HCT116 (cell line): ENCODE measurements at regions not wholly inside any gene's neighbourhood (a gene's known extent, or its start where the extent isn't known, plus 50 kb on each side); places are given as distances from the start of the nearest gene placed in this dataset.

Experiments
- CEBPB ChIP-seq: IDR thresholded peaks from 2 replicates; pipeline ENCODE4 v1.6.1; 2012; ENCODE audit warnings: low read depth
- EGR1 ChIP-seq: IDR thresholded peaks from 2 replicates; pipeline ENCODE4 v1.6.1; 2012; ENCODE audit warnings: low read depth
- POLR2A ChIP-seq: IDR thresholded peaks from 2 replicates; pipeline ENCODE4 v1.7.0; 2011; ENCODE audit warnings: borderline replicate concordance; ENCODE audit not compliant: insufficient read depth, insufficient read length; ENCODE audit errors: extremely low read depth
- POLR2AphosphoS5 ChIP-seq: IDR thresholded peaks from 2 replicates; pipeline ENCODE4 v1.6.1; 2011; ENCODE audit warnings: mild to moderate bottlenecking, low read depth, low read length, moderate library complexity
- YY1 ChIP-seq: IDR thresholded peaks from 2 replicates; pipeline ENCODE4 v1.6.1; 2011; ENCODE audit warnings: low read length, low read depth, moderate library complexity, mild to moderate bottlenecking; ENCODE audit not compliant: insufficient replicate concordance; ENCODE audit errors: extremely low read depth
- TF ChIP-seq, protein P1 (sequence below), 3 experiments: fragments of 200-600 bp in 1 of 3; sonication (generic) in 1 of 3; IDR thresholded peaks in 2 of 3; conservative IDR thresholded peaks in 1 of 3; 2 replicates each; pipeline ENCODE4 v1.5.1; 2012 to 2017; ENCODE audit warnings: low read depth in 2 of 3, low read length in 2 of 3, antibody characterized with exemption in 1 of 3, borderline replicate concordance in 1 of 3, control low read depth in 1 of 3, mild to moderate bottlenecking in 1 of 3, mixed read lengths in 1 of 3, mixed run types in 1 of 3, moderate library complexity in 1 of 3; ENCODE audit not compliant: insufficient read depth in 1 of 3

DNA sequence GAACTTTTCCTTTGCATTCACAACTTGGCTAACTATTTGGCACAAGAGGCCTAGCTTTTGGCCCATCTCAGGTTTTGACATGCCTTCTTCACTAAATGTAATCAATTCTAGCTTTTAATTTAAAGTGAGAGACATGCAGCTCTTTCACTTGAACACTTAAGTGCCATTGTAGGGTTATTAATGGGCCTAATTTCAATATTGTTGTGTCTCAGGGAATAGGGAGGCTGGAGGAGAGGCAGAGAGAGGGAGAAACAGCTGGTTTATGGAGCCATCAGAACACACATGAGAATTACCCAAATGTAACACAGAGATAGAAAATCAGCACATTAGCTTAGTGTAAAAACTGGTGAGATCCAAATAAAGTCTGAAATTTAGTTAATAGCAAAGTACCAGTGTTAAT is 157.4 kb downstream of the RPAP3 start:
- TF ChIP-seq CEBPB (no peak), YY1 (no peak), EGR1 (no peak), POLR2AphosphoS5 (no peak), POLR2A (no peak)
- TF ChIP-seq, protein P1, sequence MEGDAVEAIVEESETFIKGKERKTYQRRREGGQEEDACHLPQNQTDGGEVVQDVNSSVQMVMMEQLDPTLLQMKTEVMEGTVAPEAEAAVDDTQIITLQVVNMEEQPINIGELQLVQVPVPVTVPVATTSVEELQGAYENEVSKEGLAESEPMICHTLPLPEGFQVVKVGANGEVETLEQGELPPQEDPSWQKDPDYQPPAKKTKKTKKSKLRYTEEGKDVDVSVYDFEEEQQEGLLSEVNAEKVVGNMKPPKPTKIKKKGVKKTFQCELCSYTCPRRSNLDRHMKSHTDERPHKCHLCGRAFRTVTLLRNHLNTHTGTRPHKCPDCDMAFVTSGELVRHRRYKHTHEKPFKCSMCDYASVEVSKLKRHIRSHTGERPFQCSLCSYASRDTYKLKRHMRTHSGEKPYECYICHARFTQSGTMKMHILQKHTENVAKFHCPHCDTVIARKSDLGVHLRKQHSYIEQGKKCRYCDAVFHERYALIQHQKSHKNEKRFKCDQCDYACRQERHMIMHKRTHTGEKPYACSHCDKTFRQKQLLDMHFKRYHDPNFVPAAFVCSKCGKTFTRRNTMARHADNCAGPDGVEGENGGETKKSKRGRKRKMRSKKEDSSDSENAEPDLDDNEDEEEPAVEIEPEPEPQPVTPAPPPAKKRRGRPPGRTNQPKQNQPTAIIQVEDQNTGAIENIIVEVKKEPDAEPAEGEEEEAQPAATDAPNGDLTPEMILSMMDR (IDR thresholded peaks at IDR 0.05 in 2 of 3, conservative IDR thresholded peaks at IDR 0.05 in 1 of 3; ENCODE audit: borderline replicate concordance in 1 of 3, insufficient read depth in 1 of 3, low read depth in 2 of 3, low read length in 2 of 3): no peak
